ENCODE measurements at regions not wholly inside any gene's neighbourhood (a gene's known extent, or its start where the extent isn't known, plus 50 kb on each side); places are given as distances from the start of the nearest gene placed in this dataset.

DNA sequence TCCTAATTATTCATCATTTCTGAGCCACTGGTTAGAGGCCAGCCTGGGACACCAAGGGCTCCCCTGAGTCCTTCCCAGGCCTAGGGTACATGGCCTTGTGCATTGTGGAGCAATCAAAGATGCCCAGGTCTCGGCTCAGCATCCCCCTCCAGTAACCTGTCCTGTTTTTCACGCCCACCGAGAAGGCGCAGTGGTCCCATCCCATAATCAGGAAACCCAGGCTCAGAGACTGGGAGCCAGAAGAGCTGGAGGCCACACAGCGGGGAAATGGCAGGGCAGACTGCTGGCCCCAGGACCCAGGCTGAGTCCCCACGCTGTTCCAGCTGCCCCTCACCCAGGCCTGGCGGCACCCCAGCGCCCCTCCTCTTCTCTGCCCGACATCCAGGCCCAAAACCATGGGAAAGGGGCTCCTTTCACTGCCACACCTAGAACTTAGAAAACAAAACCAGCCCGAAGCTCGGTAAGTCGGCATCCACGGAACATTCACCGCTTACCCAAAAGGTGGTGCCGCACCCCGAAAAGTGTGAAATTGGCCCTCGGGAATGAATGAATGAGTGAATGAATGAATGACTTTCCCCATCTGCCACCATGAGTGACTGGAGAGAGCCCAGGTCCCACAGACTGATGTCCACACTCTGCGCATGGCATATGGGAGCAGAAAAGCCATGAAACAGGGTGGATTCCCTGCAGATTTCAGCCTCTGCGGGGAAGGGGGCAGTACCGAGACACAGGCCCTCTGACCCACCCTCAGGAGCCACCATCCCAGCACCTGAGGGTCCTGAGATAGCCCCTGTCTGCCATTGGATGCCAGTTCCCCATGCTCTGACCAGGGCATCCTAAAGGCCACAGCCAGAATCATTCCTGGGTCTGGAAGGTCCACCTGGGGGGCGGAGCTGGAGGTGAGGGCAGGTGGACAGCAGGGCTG, 132.5 kb downstream of the OLFM1 start:
- Histone ChIP-seq H3K9me3 (ENCODE audit: control insufficient read depth, insufficient read depth, low read length) (no peaks in the 10 kb centered on the region), H3K36me3 (ENCODE audit: insufficient read depth, low read length) (no peaks in the 10 kb centered on the region), H3K4me1 (ENCODE audit: insufficient read depth, low read length) (peaks cover 16% of the 10 kb centered on the region; the same call in 1 of the 2 replicates), H3K9ac (ENCODE audit: low read depth, low read length) (no peak overlapping the region)

GRCh38 chr9:135220601-135221575, 133.4 kb downstream of the OLFM1 start:
- H3K9ac ChIP-seq (ENCODE audit: low read depth, low read length), result no peak overlapping the region
- H3K36me3 ChIP-seq (ENCODE audit: insufficient read depth, low read length), result no peaks in the 10 kb centered on the region
- H3K4me1 ChIP-seq (ENCODE audit: insufficient read depth, low read length), result peaks cover 16% of the 10 kb centered on the region; the same call in 1 of the 2 replicates
- H3K9me3 ChIP-seq (ENCODE audit: control insufficient read depth, insufficient read depth, low read length), result no peaks in the 10 kb centered on the region

- Histone ChIP-seq H3K36me3 (ENCODE audit: insufficient read depth, low read length) (no peaks in the 10 kb centered on the region), H3K4me1 (ENCODE audit: insufficient read depth, low read length) (peaks cover 16% of the 10 kb centered on the region; the same call in 1 of the 2 replicates), H3K9me3 (ENCODE audit: control insufficient read depth, insufficient read depth, low read length) (no peaks in the 10 kb centered on the region), H3K9ac (ENCODE audit: low read depth, low read length) (no peak overlapping the region)
Observed at GRCh38 chr9:135221576-135221950, 134.1 kb downstream of the OLFM1 start.

GRCh38 chr9:135221951-135222631, 134.6 kb downstream of the OLFM1 start:
- no peaks in the 10 kb centered on the region for H3K36me3 ChIP-seq (ENCODE audit: insufficient read depth, low read length)
- H3K4me1 ChIP-seq (ENCODE audit: insufficient read depth, low read length), result peaks cover 14% of the 10 kb centered on the region; the same call in 1 of the 2 replicates
- H3K9ac ChIP-seq (ENCODE audit: low read depth, low read length), result no peak overlapping the region
- H3K9me3 ChIP-seq (ENCODE audit: control insufficient read depth, insufficient read depth, low read length), result no peaks in the 10 kb centered on the region

- no peaks in the 10 kb centered on the region for H3K9me3 ChIP-seq (ENCODE audit: control insufficient read depth, insufficient read depth, low read length)
- H3K36me3 ChIP-seq (ENCODE audit: insufficient read depth, low read length), result no peaks in the 10 kb centered on the region
- no peak overlapping the region for H3K9ac ChIP-seq (ENCODE audit: low read depth, low read length)
Observed at GRCh38 chr9:135222881-135223760, 135.7 kb downstream of the OLFM1 start.

GRCh38 chr9:135223831-135224230, 136.4 kb downstream of the OLFM1 start:
- no peaks in the 10 kb centered on the region for H3K9me3 ChIP-seq (ENCODE audit: control insufficient read depth, insufficient read depth, low read length)
- peaks cover 11% of the 10 kb centered on the region; the same call in 1 of the 2 replicates for H3K4me1 ChIP-seq (ENCODE audit: insufficient read depth, low read length)
- H3K9ac ChIP-seq (ENCODE audit: low read depth, low read length), result no peak overlapping the region
- no peaks in the 10 kb centered on the region for H3K36me3 ChIP-seq (ENCODE audit: insufficient read depth, low read length)

More at GRCh38 chr9:135222881-135223760, 135.7 kb downstream of the OLFM1 start:
- H3K4me1 ChIP-seq (ENCODE audit: insufficient read depth, low read length), result peaks cover 11% of the 10 kb centered on the region; the same call in 1 of the 2 replicates

DNA sequence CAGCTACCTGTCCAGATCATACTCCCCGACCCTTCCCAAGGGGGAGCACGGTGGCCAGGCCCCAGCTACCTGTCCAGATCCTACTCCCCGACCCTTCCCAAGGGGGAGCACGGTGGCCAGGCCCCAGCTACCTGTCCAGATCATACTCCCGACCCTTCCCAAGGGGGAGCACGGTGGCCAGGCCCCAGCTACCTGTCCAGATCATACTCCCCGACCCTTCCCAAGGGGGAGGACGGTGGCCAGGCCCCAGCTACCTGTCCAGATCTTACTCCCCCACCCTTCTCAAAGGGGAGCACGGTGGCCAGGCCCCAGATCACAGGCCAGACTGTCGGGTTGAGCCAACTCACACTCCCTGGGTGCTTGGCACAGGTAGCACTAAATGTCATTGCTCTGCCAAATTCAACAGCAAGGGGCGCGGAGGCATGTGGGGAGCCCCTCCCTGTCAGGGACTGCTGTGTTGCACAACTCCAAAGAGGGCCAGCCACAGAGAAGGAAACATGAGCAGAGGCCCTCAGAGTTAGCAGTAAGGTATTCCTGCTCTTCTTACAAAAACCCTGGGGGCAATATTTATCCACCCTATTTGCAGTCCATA, 136.9 kb downstream of the OLFM1 start:
- peaks cover 11% of the 10 kb centered on the region; the same call in 1 of the 2 replicates for H3K4me1 ChIP-seq (ENCODE audit: insufficient read depth, low read length)
- no peaks in the 10 kb centered on the region for H3K36me3 ChIP-seq (ENCODE audit: insufficient read depth, low read length)
- no peaks in the 10 kb centered on the region for H3K9me3 ChIP-seq (ENCODE audit: control insufficient read depth, insufficient read depth, low read length)
- H3K9ac ChIP-seq (ENCODE audit: low read depth, low read length), result no peak overlapping the region

- Histone ChIP-seq H3K4me1 (ENCODE audit: insufficient read depth, low read length) (peaks cover 11% of the 10 kb centered on the region; the same call in 1 of the 2 replicates), H3K9me3 (ENCODE audit: control insufficient read depth, insufficient read depth, low read length) (no peaks in the 10 kb centered on the region), H3K36me3 (ENCODE audit: insufficient read depth, low read length) (no peaks in the 10 kb centered on the region), H3K9ac (ENCODE audit: low read depth, low read length) (no peak overlapping the region)
Observed at GRCh38 chr9:135224921-135225541, 137.6 kb downstream of the OLFM1 start.

GRCh38 chr9:135225619-135226228, 138.3 kb downstream of the OLFM1 start:
- peaks cover 11% of the 10 kb centered on the region; the same call in 1 of the 2 replicates for H3K4me1 ChIP-seq (ENCODE audit: insufficient read depth, low read length)

GRCh38 chr9:135226369-135227050, 139.0 kb downstream of the OLFM1 start:
- no peaks in the 10 kb centered on the region for H3K9me3 ChIP-seq (ENCODE audit: control insufficient read depth, insufficient read depth, low read length)
- peaks cover 11% of the 10 kb centered on the region; the same call in 1 of the 2 replicates for H3K4me1 ChIP-seq (ENCODE audit: insufficient read depth, low read length)

More at GRCh38 chr9:135225619-135226228, 138.3 kb downstream of the OLFM1 start:
- Histone ChIP-seq H3K36me3 (ENCODE audit: insufficient read depth, low read length) (no peaks in the 10 kb centered on the region), H3K9ac (ENCODE audit: low read depth, low read length) (no peak overlapping the region), H3K9me3 (ENCODE audit: control insufficient read depth, insufficient read depth, low read length) (no peaks in the 10 kb centered on the region)

GRCh38 chr9:135227641-135228251, 140.3 kb downstream of the OLFM1 start:
- no peaks in the 10 kb centered on the region for H3K9me3 ChIP-seq (ENCODE audit: control insufficient read depth, insufficient read depth, low read length)
- no peak overlapping the region for H3K9ac ChIP-seq (ENCODE audit: low read depth, low read length)
- no peaks in the 10 kb centered on the region for H3K36me3 ChIP-seq (ENCODE audit: insufficient read depth, low read length)
- H3K4me1 ChIP-seq (ENCODE audit: insufficient read depth, low read length), result peaks cover 9% of the 10 kb centered on the region; the same call in 1 of the 2 replicates

More at GRCh38 chr9:135226369-135227050, 139.0 kb downstream of the OLFM1 start:
- Histone ChIP-seq H3K9ac (ENCODE audit: low read depth, low read length) (no peak overlapping the region), H3K36me3 (ENCODE audit: insufficient read depth, low read length) (no peaks in the 10 kb centered on the region)
